NCI-H69 (cell line): ENCODE measurements at regions not wholly inside any gene's neighbourhood (a gene's known extent, or its start where the extent isn't known, plus 50 kb on each side); places are given as distances from the start of the nearest gene placed in this dataset.

Experiments used
- DNase-seq: peaks from one replicate; lab custom pipeline; 2025; lab: John Stamatoyannopoulos, UW

DNA sequence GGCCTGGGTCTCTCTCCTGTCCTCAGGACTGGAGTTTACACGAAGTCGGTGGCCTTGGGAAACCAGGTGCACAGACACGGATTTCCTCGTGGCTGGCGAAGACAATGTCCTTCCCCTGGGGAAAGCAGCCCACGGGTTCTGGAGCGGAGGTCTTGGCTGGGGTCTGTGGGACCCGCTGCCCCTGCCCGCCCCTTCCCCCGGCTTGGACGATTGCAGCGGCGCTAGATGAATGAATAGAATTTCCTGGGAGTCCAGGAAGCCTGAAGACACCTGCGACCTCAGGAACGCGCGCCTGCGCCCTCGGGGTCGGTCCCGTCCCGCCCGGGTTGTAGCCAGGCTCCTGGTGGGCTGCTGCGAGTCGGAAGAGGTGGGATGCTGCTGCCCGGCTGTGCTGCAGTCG is 564.7 kb downstream of the TSPY10 start:
- DNase-seq: no peak

DNA sequence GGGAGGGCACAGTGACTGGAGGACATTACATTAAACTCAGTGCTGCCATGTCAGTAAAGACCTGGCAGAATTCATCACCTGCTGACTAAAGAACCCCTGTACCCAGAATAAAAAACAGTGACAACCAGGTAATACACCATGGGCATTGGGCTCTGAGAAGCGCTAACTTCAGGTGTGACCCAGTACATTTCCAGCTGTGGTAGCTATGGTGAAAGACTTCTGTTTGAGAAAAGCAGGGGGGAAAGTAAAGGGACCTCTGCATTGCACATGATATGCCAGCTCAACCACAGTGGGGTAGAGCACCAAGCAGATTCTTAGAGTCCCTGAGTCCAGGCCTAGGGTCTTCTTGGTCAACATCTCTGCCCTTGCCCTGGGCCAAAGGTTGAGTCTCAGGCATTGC is 578.6 kb downstream of the TSPY10 start:
- peak; percentile 2 for DNase-seq
